A673 (cell line): ENCODE measurements at regions not wholly inside any gene's neighbourhood (a gene's known extent, or its start where the extent isn't known, plus 50 kb on each side); places are given as distances from the start of the nearest gene placed in this dataset.

Experiments used
- BruUV-seq: library from RNA; stranded (reverse); fragments of 400-500 nt; replicated peaks from 2 replicates; lab custom pipeline; 2021; lab: Mats Ljungman, UMichigan
- CTCF ChIA-PET: fragments of 300-600 bp; sonication (Branson Sonifier 250); formaldehyde crosslinking; loops from one replicate; lab custom pipeline; 2022; ENCODE audit warnings: antibody characterized with exemption; lab: Charles Lee
- POLR2A ChIA-PET: fragments of 300-600 bp; sonication (Branson Sonifier 250); formaldehyde crosslinking; loops from one replicate; lab custom pipeline; 2022; ENCODE audit warnings: antibody characterized with exemption; ENCODE audit not compliant: low non-redundant PET; lab: Charles Lee
- DNase-seq: peaks from one replicate; pipeline ENCODE4 v3.0.0-alpha.2; 2015; ENCODE audit warnings: low spot score
- H3K27ac ChIP-seq: fragments of 200-600 bp; sonication (generic); 2 replicates; pipeline ENCODE4 v1.5.1; 2016; ENCODE audit warnings: mixed run types, low read depth, mild to moderate bottlenecking, mixed read lengths, antibody characterized with exemption, low read length; ENCODE audit not compliant: poor library complexity, severe bottlenecking
- H3K27me3 ChIP-seq: fragments of 200-600 bp; sonication (generic); replicated peaks from 2 replicates; pipeline ENCODE4 v1.6.1; 2017; ENCODE audit warnings: mixed run types, low read depth, mild to moderate bottlenecking, mixed read lengths, antibody characterized with exemption, low read length; ENCODE audit not compliant: insufficient read depth, poor library complexity
- H3K36me3 ChIP-seq: fragments of 200-600 bp; sonication (generic); 2 replicates; pipeline ENCODE4 v1.6.1; 2016; ENCODE audit warnings: mixed run types, mild to moderate bottlenecking, mixed read lengths, antibody characterized with exemption, low read length; ENCODE audit not compliant: insufficient read depth, poor library complexity, severe bottlenecking
- H3K4me1 ChIP-seq: fragments of 200-600 bp; sonication (generic); 2 replicates; pipeline ENCODE4 v1.6.1; 2017; ENCODE audit warnings: mixed run types, mild to moderate bottlenecking, mixed read lengths, antibody characterized with exemption, low read length; ENCODE audit not compliant: insufficient read depth, poor library complexity, severe bottlenecking
- H3K4me3 ChIP-seq: fragments of 200-600 bp; sonication (generic); 2 replicates; pipeline ENCODE4 v1.5.1; 2016; ENCODE audit warnings: low read depth, mixed run types, mild to moderate bottlenecking, mixed read lengths, low read length; ENCODE audit not compliant: poor library complexity, severe bottlenecking
- H3K9me3 ChIP-seq: fragments of 200-600 bp; sonication (generic); 2 replicates; pipeline ENCODE4 v1.6.1; 2016; ENCODE audit warnings: mixed run types, low read depth, mild to moderate bottlenecking, mixed read lengths, antibody characterized with exemption, low read length; ENCODE audit not compliant: poor library complexity, severe bottlenecking
- CTCF ChIP-seq: fragments of 300-800, 200-600 bp; sonication (generic); conservative IDR thresholded peaks from 2 replicates; pipeline ENCODE4 v1.5.1; 2017; ENCODE audit warnings: low read depth, mild to moderate bottlenecking, antibody characterized with exemption, low read length, moderate library complexity, mixed read lengths
- EZH2 ChIP-seq: fragments of 200-600 bp; sonication (generic); IDR thresholded peaks from 2 replicates; pipeline ENCODE4 v1.6.1; 2017; ENCODE audit warnings: borderline replicate concordance, low read depth, mild to moderate bottlenecking, mixed read lengths, antibody characterized with exemption, low read length; ENCODE audit not compliant: poor library complexity, severe bottlenecking
- intact Hi-C: fragments of 100-400 bp; cut with micrococcal nuclease; formaldehyde crosslinking; loops from one replicate; pipeline ENCODE4 v1.10.0; 2022; ENCODE audit not compliant: unreplicated experiment

GRCh38 chr14:84068288-84068687 is 1461.7 kb upstream of the FLRT2 start:
- ChIA-PET POLR2A (no interaction called here), CTCF (no interaction called here)
- intact Hi-C loops = no loop called here
- TF ChIP-seq CTCF (no peak), EZH2 (no peak)
- H3K4me1 ChIP-seq = peaks cover 25% of the 10 kb centered on the region
- H3K9me3 ChIP-seq = no peaks in the 10 kb centered on the region
- H3K36me3 ChIP-seq = no peaks in the 10 kb centered on the region
- no peaks in the 10 kb centered on the region for H3K27me3 ChIP-seq
- DNase-seq = no peak
- no TSS peak for BruUV-seq
- H3K4me3 ChIP-seq = no peak overlapping the region
- H3K27ac ChIP-seq = no peak overlapping the region

GRCh38 chr14:84071061-84071460 is 1458.9 kb upstream of the FLRT2 start:
- intact Hi-C loops = no loop called here
- Histone ChIP-seq H3K9me3 (no peaks in the 10 kb centered on the region), H3K27ac (no peak overlapping the region), H3K4me3 (no peak overlapping the region), H3K4me1 (peaks cover under 1% of the 10 kb centered on the region), H3K27me3 (no peaks in the 10 kb centered on the region), H3K36me3 (no peaks in the 10 kb centered on the region)
- CTCF ChIA-PET = no interaction called here
- TF ChIP-seq CTCF (no peak), EZH2 (no peak)
- no TSS peak for BruUV-seq
- no peak for DNase-seq
- POLR2A ChIA-PET = no interaction called here

- Histone ChIP-seq H3K4me3 (no peak overlapping the region), H3K27me3 (no peaks in the 10 kb centered on the region), H3K9me3 (no peaks in the 10 kb centered on the region), H3K4me1 (no peaks in the 10 kb centered on the region), H3K36me3 (no peaks in the 10 kb centered on the region), H3K27ac (no peak overlapping the region)
- TF ChIP-seq CTCF (no peak), EZH2 (no peak)
- no peak for DNase-seq
- BruUV-seq = no TSS peak
- ChIA-PET POLR2A (no interaction called here), CTCF (no interaction called here)
- intact Hi-C loops = no loop called here
Measured at GRCh38 chr14:84074626-84075025, 1455.3 kb upstream of the FLRT2 start.
